ENCODE measurements at regions not wholly inside any gene's neighbourhood (a gene's known extent, or its start where the extent isn't known, plus 50 kb on each side); places are given as distances from the start of the nearest gene placed in this dataset.

DNA sequence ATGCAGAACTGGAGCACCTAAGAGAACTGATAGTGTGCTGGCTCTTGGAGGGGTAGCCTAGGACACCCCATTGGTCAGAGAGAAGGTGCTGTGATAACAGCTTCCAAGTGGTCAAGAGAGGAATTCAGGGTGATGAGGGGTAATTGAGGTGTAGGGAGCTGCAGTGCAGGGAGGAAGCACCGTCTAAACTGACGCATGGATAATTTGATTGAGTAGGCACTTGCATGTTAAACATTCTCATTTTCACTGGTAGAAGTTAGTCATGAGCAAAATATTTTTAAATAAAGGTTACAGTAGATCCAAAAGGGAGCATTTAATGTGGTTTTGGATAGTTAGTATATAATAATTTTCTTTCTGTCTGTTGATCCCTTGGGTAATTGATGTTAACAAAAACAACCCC lies 155.1 kb upstream of the TCF4 start:
- Histone ChIP-seq H3K27ac (no peak overlapping the region), H3K4me1 (replicated peaks in 1 of 2) (no peaks in the 10 kb centered on the region), H3K9me3 (replicated peaks in 1 of 3) (no peaks in the 10 kb centered on the region), H3K27me3 (no peaks in the 10 kb centered on the region), H3K36me3 (replicated peaks in 1 of 2) (no peaks in the 10 kb centered on the region), H3K4me3 (no peak overlapping the region)
- intact Hi-C loops (cut with DNase I) = no loop called here
- TF ChIP-seq POLR2A (IDR thresholded peaks at IDR 0.05) = no peak
- TF ChIP-seq, protein P1, sequence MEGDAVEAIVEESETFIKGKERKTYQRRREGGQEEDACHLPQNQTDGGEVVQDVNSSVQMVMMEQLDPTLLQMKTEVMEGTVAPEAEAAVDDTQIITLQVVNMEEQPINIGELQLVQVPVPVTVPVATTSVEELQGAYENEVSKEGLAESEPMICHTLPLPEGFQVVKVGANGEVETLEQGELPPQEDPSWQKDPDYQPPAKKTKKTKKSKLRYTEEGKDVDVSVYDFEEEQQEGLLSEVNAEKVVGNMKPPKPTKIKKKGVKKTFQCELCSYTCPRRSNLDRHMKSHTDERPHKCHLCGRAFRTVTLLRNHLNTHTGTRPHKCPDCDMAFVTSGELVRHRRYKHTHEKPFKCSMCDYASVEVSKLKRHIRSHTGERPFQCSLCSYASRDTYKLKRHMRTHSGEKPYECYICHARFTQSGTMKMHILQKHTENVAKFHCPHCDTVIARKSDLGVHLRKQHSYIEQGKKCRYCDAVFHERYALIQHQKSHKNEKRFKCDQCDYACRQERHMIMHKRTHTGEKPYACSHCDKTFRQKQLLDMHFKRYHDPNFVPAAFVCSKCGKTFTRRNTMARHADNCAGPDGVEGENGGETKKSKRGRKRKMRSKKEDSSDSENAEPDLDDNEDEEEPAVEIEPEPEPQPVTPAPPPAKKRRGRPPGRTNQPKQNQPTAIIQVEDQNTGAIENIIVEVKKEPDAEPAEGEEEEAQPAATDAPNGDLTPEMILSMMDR (IDR thresholded peaks at IDR 0.05) = no peak
- DNase-seq = no peak
- WGBS, 4 donors = 79 to 88% (median 85%) methylated on average over 2 of the region's 2 CpGs

DNA sequence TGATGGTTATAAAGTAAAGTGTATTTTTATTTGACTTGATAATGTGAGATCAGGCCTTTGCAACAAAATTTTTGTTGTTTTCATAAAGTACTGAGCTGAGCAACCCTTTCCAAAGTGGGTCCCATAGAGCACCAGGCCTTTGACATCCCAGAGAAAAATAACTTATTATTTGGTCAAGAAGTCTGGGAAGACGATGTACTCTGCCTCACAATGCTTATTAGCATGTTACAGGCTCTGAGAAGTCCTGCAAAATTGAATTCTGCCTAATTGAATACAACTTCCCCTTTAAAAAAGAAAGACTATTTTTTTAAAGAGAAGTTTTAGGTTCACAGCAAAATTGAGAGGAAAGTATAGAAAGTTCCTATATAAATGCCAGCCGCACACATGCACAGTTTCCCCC lies 151.5 kb upstream of the TCF4 start:
- H3K4me1 ChIP-seq (replicated peaks in 1 of 2) = no peaks in the 10 kb centered on the region
- DNase-seq = no peak
- no peak overlapping the region for H3K4me3 ChIP-seq
- no peaks in the 10 kb centered on the region for H3K9me3 ChIP-seq (replicated peaks in 1 of 3)
- H3K27ac ChIP-seq = no peak overlapping the region
- intact Hi-C loops (cut with DNase I) = no loop called here
- H3K36me3 ChIP-seq (replicated peaks in 1 of 2) = no peaks in the 10 kb centered on the region
- H3K27me3 ChIP-seq = no peaks in the 10 kb centered on the region
- WGBS, 4 donors = 29 to 78% (median 68%) methylated on average over 2 of the region's 2 CpGs
- TF ChIP-seq, protein P1 (IDR thresholded peaks at IDR 0.05) = no peak
- no peak for TF ChIP-seq POLR2A (IDR thresholded peaks at IDR 0.05)

DNA sequence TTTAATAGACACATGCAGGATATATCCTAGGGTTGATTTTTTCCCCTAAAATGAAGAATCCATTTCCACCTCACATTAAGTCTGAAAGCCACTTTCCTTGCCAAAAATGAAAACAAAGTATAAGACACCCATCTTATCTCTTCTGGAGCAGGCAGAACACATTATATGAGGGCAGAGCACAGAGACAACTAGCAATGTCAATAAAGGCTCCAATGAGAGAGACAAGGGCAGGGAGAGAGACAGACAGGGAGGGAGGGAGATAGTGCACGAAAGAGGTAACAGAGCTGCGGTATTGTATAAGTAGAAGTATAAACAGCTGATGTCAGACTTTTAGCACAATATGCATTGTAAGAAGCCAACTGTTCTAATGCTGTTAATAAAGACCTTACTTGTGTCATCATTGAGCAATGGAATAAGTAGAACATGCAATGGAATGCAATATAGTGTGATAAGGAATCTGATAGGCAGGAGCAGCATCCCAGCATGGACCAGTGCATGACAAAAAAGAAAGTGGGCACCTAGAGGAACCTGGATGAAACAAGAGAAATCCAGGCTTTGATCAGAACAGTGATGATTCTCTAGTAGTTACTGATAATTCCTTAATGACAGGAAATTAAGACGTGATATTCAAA lies 150.6 kb upstream of the TCF4 start:
- no peak for DNase-seq
- TF ChIP-seq, protein P1 (IDR thresholded peaks at IDR 0.05) = no peak
- no peak overlapping the region for H3K27ac ChIP-seq
- no peak overlapping the region for H3K4me3 ChIP-seq
- H3K27me3 ChIP-seq = no peaks in the 10 kb centered on the region
- no peaks in the 10 kb centered on the region for H3K36me3 ChIP-seq (replicated peaks in 1 of 2)
- no peaks in the 10 kb centered on the region for H3K9me3 ChIP-seq (replicated peaks in 1 of 3)
- H3K4me1 ChIP-seq (replicated peaks in 1 of 2) = no peaks in the 10 kb centered on the region
- intact Hi-C loops (cut with DNase I) = no loop called here
- 77 to 89% (median 88%) methylated on average over 3 of the region's 3 CpGs for WGBS, 4 donors

DNA sequence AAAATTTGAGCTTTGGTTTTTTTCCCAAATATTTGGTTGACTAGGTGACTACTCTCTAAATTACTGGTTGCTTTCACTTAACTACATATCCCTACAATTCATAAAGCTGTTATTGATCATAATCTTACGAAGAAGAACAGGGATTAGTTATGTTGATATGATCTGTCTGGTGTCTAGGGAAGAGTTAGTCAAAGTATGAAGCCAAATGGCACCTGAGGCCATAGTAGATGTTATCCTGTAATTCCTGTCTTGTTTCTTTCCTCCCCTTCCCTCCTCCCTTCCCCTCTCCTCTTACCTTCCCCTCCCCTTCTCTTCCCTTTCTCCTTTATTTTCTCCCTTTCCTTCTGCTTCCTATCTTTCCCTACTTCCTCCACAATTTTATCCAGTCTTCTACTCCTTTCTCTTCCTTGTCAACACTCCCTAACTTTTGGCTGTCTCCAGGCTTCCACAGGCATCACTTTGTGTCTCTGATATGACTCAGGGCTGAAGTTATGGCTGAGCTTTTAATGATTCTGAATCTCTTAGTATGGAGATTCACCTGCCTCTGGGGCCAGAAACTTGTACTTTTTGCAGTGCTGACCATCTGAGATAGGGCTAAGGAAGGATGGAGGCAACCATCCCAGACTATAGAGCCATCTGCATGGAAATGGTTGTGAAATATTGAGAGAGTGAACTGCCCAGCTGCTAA lies 149.9 kb upstream of the TCF4 start:
- Histone ChIP-seq H3K36me3 (replicated peaks in 1 of 2) (no peaks in the 10 kb centered on the region), H3K4me3 (no peak overlapping the region), H3K4me1 (replicated peaks in 1 of 2) (no peaks in the 10 kb centered on the region), H3K9me3 (replicated peaks in 1 of 3) (no peaks in the 10 kb centered on the region), H3K27ac (no peak overlapping the region), H3K27me3 (no peaks in the 10 kb centered on the region)
- 77 to 90% (median 84%) methylated on average over 1 of the region's 1 CpG for WGBS, 4 donors
- TF ChIP-seq, protein P1 (IDR thresholded peaks at IDR 0.05) = no peak
- no peak for TF ChIP-seq POLR2A (IDR thresholded peaks at IDR 0.05)
- intact Hi-C loops (cut with DNase I) = no loop called here
- no peak for DNase-seq
